Mesothelial cell of epicardium (in vitro differentiated cells): ENCODE measurements at regions not wholly inside any gene's neighbourhood (a gene's known extent, or its start where the extent isn't known, plus 50 kb on each side); places are given as distances from the start of the nearest gene placed in this dataset.

ENCODE experiments used
- DNase-seq, 2 experiments: peaks; one replicate each; pipeline ENCODE4 v3.0.0; 2021; ENCODE audit warnings: low spot score in 2 of 2; ENCODE audit not compliant: unreplicated experiment in 2 of 2
- H3K27ac Mint-ChIP-seq: 2 replicates; pipeline ENCODE4 v1.8.0; 2021; ENCODE audit warnings: mixed read lengths
- H3K27me3 Mint-ChIP-seq: 2 replicates; pipeline ENCODE4 v1.8.0; 2021; ENCODE audit warnings: low read depth, mixed read lengths
- H3K36me3 Mint-ChIP-seq: 2 replicates; pipeline ENCODE4 v1.8.0; 2021; ENCODE audit warnings: mixed read lengths
- H3K4me1 Mint-ChIP-seq: 2 replicates; pipeline ENCODE4 v1.8.0; 2021; ENCODE audit warnings: mixed read lengths
- H3K4me3 Mint-ChIP-seq: 2 replicates; pipeline ENCODE4 v1.8.0; 2021; ENCODE audit warnings: mild to moderate bottlenecking, moderate library complexity, mixed read lengths
- H3K9me3 Mint-ChIP-seq: 2 replicates; pipeline ENCODE4 v1.8.0; 2021; ENCODE audit warnings: mixed read lengths
- CTCF ChIP-seq: fragments of 200-600 bp; sonication (generic); IDR thresholded peaks from one replicate; pipeline ENCODE4 v1.5.0; 2021; ENCODE audit warnings: antibody characterized with exemption; ENCODE audit not compliant: unreplicated experiment

- Mint-ChIP-seq H3K27ac (peak overlapping the region; percentile 52), H3K27me3 (no peaks in the 10 kb centered on the region), H3K9me3 (peaks cover 4% of the 10 kb centered on the region), H3K4me3 (no peak overlapping the region), H3K4me1 (peaks cover 34% of the 10 kb centered on the region), H3K36me3 (no peaks in the 10 kb centered on the region)
- no peak for DNase-seq
- TF ChIP-seq CTCF = no peak
Measured at GRCh38 chr7:117963264-117964197, 90.3 kb upstream of the CTTNBP2 start.

DNA sequence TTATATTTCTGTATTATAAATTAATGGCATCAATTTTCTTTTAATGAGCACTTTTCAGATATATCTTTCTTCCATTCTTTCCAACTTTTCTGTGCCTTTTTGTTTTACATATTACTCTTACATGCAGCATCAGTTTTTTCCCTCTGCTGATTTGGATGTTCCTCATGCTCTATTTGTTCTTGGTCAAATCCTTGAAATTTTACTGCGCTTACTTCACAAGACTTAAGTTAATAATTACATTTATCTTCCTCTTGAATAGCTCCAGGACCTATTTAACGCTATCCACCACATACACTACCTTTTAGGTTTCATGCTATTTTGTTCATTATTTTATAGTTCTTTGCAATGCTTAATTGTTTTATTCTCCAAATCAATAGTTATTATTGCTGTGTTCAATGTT lies 97.6 kb upstream of the CTTNBP2 start:
- H3K4me1 Mint-ChIP-seq = no peaks in the 10 kb centered on the region
- H3K9me3 Mint-ChIP-seq = peaks cover 4% of the 10 kb centered on the region
- H3K27ac Mint-ChIP-seq = no peak overlapping the region
- H3K4me3 Mint-ChIP-seq = no peak overlapping the region
- no peak for TF ChIP-seq CTCF
- DNase-seq = no peak
- H3K36me3 Mint-ChIP-seq = no peaks in the 10 kb centered on the region
- H3K27me3 Mint-ChIP-seq = no peaks in the 10 kb centered on the region

DNA sequence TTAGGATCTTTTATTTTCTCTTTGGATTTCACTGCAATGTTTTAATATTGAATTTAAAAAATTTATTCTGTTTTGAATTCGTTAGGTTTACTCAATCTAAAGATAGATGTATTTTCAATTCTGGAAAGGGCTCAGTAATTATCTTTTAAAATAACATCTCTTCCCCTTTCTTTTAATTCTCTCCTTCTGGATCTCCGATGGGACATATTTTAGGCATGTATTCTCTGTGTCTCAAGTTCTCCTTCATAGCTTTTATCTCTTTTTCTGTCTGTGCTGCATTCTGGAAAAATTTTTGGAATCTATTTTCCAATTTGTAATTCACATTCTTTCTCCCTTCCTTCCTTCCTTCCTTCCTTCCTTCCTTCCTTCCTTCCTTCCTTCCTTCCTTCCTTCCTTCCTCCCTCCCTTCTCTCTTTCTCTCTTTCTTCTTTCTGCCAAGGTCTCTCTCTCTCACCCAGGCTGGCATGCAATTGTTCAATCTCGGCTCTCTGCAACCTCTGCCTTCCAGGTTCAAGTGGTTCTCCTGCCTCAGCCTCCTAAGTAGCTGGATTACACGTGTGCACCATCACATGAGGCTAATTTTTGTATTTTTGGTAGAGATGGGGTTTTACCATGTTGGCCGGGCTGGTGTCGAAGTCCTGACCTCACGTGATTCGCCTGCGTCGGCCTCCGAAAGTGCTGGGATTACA lies 98.5 kb upstream of the CTTNBP2 start:
- no peaks in the 10 kb centered on the region for H3K4me1 Mint-ChIP-seq
- no peaks in the 10 kb centered on the region for H3K36me3 Mint-ChIP-seq
- no peak for DNase-seq
- no peak for TF ChIP-seq CTCF
- H3K27me3 Mint-ChIP-seq = no peaks in the 10 kb centered on the region
- no peak overlapping the region for H3K4me3 Mint-ChIP-seq
- H3K27ac Mint-ChIP-seq = no peak overlapping the region
- H3K9me3 Mint-ChIP-seq = peaks cover under 1% of the 10 kb centered on the region

GRCh38 chr7:117972606-117973005 lies 99.4 kb upstream of the CTTNBP2 start:
- no peak for DNase-seq
- no peak overlapping the region for H3K4me3 Mint-ChIP-seq
- H3K36me3 Mint-ChIP-seq = no peaks in the 10 kb centered on the region
- no peak overlapping the region for H3K27ac Mint-ChIP-seq
- H3K9me3 Mint-ChIP-seq = no peaks in the 10 kb centered on the region
- H3K27me3 Mint-ChIP-seq = no peaks in the 10 kb centered on the region
- TF ChIP-seq CTCF = no peak
- H3K4me1 Mint-ChIP-seq = no peaks in the 10 kb centered on the region

DNA sequence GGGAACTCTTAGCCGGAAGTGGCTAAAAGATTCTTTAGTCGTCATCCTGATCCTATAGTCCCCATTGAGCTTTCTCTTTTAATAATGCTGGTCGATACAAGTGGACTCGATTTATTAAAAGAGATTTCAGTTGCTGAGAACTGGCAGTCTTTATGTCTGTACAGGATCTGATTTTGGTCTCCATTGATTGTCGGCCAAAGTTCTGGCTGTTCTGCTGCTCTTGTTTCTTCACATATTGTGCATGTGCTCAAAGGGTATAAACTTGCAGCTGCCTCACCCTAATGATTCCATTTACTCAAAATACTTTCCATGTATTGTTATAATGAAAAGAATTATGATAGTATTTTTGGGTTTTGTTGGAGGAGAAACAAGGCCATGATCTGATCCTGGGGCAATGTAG lies 100.7 kb upstream of the CTTNBP2 start:
- Mint-ChIP-seq H3K9me3 (no peaks in the 10 kb centered on the region), H3K4me1 (no peaks in the 10 kb centered on the region), H3K36me3 (no peaks in the 10 kb centered on the region), H3K27me3 (no peaks in the 10 kb centered on the region), H3K4me3 (no peak overlapping the region), H3K27ac (no peak overlapping the region)
- no peak for TF ChIP-seq CTCF
- DNase-seq = no peak
